HepG2 (cell line): ENCODE measurements at regions not wholly inside any gene's neighbourhood (a gene's known extent, or its start where the extent isn't known, plus 50 kb on each side); places are given as distances from the start of the nearest gene placed in this dataset.

Source experiments
- GABPA ChIP-seq, 2 experiments: IDR thresholded peaks; 2 replicates each; pipeline ENCODE4 v1.6.1; 2011 to 2016; ENCODE audit warnings: low read depth in 2 of 2, low read length in 1 of 2, missing biosample characterization in 1 of 2, missing genetic modification characterization in 1 of 2
- RFX5 ChIP-seq: IDR thresholded peaks from 2 replicates; pipeline ENCODE4 v1.6.1; 2011; ENCODE audit warnings: low read depth, low read length, improper control_type of control experiment

GRCh38 chr10:78572565-78572964, 496.2 kb upstream of the ZMIZ1 start:
- no peak for TF ChIP-seq GABPA (IDR thresholded peaks at IDR 0.05; ENCODE audit: low read depth, low read length)
- TF ChIP-seq GABPA (CRISPR knock-in tag; IDR thresholded peaks at IDR 0.05; ENCODE audit: low read depth): no peak
- no peak for TF ChIP-seq RFX5
